ENCODE measurements at regions not wholly inside any gene's neighbourhood (a gene's known extent, or its start where the extent isn't known, plus 50 kb on each side); places are given as distances from the start of the nearest gene placed in this dataset.

DNA sequence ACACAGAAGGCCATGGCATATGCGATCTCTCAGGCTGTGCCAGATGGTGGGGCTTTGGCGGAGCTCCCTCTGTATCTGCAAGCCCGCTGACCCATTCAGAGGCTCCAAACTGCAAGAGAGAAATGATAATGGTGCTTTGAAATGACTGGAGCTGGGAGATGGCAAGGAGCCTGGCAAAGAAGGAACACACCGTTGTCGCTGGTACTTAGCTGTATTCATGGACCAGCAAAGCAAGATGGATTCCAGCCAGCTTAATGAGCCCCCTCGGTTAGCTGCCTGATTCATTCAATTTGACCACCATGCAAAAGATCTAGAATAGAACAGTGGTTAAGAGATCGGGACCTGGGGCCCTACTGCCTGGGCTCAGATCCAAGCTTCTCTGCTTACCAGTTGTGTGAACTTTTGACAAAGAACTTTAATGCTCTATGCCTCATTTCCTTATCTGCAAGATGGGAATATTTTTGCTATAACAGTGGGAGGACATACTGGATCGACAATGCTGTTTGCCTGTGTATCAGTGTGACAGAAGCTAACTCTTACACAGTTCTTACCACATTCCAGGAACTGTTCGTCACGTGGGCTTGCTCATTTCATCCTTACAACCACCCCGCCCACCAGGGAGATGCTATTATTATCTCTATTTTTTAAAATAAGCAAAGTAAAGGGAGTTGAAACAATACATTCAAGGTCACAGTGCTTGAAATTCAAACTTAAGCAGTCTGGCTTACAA lies 317.8 kb upstream of the SULF2 start:
- TF ChIP-seq, protein P1, sequence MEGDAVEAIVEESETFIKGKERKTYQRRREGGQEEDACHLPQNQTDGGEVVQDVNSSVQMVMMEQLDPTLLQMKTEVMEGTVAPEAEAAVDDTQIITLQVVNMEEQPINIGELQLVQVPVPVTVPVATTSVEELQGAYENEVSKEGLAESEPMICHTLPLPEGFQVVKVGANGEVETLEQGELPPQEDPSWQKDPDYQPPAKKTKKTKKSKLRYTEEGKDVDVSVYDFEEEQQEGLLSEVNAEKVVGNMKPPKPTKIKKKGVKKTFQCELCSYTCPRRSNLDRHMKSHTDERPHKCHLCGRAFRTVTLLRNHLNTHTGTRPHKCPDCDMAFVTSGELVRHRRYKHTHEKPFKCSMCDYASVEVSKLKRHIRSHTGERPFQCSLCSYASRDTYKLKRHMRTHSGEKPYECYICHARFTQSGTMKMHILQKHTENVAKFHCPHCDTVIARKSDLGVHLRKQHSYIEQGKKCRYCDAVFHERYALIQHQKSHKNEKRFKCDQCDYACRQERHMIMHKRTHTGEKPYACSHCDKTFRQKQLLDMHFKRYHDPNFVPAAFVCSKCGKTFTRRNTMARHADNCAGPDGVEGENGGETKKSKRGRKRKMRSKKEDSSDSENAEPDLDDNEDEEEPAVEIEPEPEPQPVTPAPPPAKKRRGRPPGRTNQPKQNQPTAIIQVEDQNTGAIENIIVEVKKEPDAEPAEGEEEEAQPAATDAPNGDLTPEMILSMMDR (conservative IDR thresholded peaks at IDR 0.05), result no peak
- TF ChIP-seq ZFX (IDR thresholded peaks at IDR 0.05), result no peak
- no peak overlapping the region for H3K27ac ChIP-seq

DNA sequence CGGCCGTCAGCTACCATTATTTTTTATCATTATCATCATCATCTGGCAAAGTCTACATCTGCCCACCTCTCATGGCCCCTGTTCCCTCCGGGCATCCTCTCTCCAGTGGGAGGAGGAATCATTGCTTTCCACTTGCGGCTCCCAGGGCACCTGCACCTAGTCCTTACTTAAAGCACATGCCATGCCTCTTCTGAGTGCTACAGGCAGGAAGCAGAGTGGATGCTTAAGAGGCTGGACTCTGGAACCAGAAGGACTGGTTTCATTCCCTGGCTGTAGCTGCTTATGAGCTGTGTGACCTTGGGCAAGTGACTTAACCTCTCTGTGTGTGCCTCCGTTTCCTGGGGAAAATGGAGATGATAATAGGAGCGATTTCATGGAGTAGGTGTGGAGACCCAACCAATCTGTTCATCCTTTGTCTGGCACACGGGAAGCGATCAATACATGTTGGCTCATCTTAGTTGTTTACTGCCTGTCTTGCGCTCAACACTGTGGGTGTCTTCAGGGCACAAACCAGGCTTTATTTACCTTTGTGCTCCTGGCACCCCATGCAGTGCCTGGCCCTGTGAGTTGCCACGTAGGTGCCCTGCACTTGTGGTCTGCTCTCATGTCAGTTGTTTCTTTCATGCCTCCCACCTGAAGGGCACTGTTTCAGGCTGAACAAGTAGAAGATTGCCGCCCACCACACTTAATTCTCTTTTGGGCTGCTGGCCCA lies 317.0 kb upstream of the SULF2 start:
- TF ChIP-seq ZFX (IDR thresholded peaks at IDR 0.05), result no peak
- TF ChIP-seq, protein P1 (conservative IDR thresholded peaks at IDR 0.05), result no peak

DNA sequence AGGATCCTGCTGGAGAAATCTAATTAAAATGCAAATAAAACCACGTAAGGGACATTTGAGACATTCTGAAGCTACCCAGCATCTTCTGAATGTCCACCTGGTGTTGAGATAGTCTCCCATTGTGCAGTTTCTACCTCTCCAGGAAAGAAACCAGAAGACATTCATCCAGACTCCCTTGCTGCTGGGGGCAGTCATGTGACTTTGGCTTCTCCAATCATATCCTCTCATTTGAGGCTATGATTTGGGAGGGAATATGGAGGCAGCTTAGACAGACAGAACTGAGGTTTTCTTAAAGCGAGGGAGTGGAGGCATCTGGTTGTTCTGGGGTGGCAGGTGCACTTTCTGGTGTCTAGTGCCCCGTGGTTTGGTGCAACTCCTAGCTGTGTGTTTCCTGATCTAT lies 315.2 kb upstream of the SULF2 start:
- H3K27ac ChIP-seq, result no peak overlapping the region
- TF ChIP-seq ZFX (IDR thresholded peaks at IDR 0.05), result no peak
- TF ChIP-seq, protein P1 (conservative IDR thresholded peaks at IDR 0.05), result no peak

More for the DNA sequence above, 317.0 kb upstream of the SULF2 start:
- H3K27ac ChIP-seq, result no peak overlapping the region

DNA sequence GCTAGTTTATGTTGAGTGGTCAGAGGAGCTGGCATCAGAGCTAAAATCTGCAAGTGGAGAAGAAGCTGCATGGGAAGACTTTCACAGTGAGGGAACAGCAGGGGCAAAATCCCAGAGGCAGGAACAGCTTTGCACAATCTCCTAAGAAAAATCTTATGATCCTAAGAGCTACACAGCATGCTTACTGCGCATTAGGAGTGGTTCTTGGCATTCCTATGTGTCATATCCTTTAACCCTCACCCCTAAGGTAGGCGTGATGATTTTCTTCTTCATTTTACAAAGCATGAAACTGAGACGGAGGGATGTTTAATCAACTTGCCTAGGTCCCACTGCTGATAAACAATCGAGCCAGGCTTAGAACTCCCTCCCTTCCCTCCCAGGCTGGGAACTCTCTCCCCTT lies 313.6 kb upstream of the SULF2 start:
- no peak overlapping the region for H3K27ac ChIP-seq
- TF ChIP-seq, protein P1 (conservative IDR thresholded peaks at IDR 0.05), result no peak
- no peak for TF ChIP-seq ZFX (IDR thresholded peaks at IDR 0.05)

DNA sequence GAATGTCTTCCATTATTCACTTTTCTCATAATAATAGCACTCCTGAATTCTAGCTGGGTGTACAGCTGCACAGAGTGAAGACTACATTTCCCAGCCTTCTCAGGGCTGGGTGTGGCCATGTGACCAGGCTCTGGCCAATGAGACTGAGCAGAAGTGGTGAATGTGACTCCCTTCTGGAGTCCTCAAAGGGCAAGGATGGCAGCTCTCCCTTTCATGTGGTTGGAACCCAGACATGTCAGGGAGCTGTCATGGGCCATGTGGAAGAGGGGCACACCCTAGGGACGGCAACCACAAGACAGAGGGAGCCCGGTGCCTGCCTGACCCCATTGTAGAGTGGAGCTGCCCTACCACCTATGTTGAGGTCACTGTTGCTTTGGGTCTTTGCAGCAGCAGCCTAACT lies 312.8 kb upstream of the SULF2 start:
- TF ChIP-seq, protein P1 (conservative IDR thresholded peaks at IDR 0.05), result no peak
- TF ChIP-seq ZFX (IDR thresholded peaks at IDR 0.05), result no peak
- H3K27ac ChIP-seq, result no peak overlapping the region

DNA sequence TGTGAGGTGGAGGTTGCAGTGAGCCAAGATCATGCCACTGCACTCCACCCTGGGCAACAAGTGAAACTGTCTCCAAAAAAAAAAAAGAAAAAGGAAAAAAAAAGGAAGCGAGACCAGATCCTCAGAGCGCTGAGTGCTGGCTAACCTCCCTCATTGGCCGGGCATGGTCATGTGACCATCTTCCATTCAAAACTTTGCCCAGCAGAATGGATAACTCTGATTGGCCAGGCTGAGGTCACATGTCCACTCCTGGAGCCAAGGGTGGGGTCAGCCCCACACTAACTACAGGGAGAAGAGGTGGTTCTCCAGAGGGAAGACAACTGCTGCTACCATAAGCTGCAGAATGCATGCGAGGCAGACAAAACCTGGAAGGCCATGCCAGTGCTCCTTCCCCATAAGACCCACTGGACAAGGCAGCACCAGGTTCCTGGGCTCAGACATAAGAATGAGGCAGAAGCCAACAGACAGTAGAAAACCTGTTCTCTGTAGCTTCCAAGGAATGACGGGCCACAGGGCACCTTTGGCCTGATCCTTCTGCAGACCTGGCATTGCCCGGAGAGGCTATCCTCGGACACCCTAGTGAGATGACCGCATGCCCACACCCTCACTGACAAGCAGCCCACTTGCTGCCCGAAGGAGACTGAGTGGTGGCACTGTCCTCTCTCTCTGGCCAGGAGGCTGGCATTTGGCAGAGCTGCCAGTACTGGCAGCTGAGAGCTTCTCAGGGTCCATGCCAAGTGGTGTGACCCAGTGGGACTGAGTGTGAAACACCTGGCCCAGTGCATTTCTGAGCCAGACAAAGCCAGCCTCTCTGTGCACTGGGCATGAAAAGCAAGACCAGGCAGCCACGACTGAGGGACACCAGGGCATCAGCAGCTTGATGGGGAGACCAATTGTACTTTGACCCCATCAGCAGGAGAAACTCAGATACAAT lies 311.9 kb upstream of the SULF2 start:
- H3K27ac ChIP-seq, result no peak overlapping the region
- TF ChIP-seq ZFX (IDR thresholded peaks at IDR 0.05), result no peak
- TF ChIP-seq, protein P1 (conservative IDR thresholded peaks at IDR 0.05), result no peak

Measured in C4-2B (cell line).